Smooth muscle cell of the brain vasculature (primary cell): ENCODE measurements at regions not wholly inside any gene's neighbourhood (a gene's known extent, or its start where the extent isn't known, plus 50 kb on each side); places are given as distances from the start of the nearest gene placed in this dataset.

ENCODE experiments used
- DNase-seq: peaks from one replicate; pipeline ENCODE4 v3.0.0-alpha.2; 2012; ENCODE audit warnings: low read depth, low spot score

GRCh38 chr5:92508271-92508670 lies 1072.7 kb downstream of the NR2F1-AS1 start:
- no peak for DNase-seq

- DNase-seq: no peak
Observed at GRCh38 chr5:92505925-92506324, 1075.1 kb downstream of the NR2F1-AS1 start.

GRCh38 chr5:92505145-92505544 lies 1075.9 kb downstream of the NR2F1-AS1 start:
- no peak for DNase-seq

- DNase-seq: no peak
Observed at GRCh38 chr5:92504346-92504745, 1076.7 kb downstream of the NR2F1-AS1 start.

- DNase-seq: no peak
Observed at GRCh38 chr5:92500752-92501151, 1080.3 kb downstream of the NR2F1-AS1 start.

- DNase-seq: no peak
Observed at GRCh38 chr5:92496545-92496944, 1084.5 kb downstream of the NR2F1-AS1 start.

GRCh38 chr5:92494508-92494907 lies 1086.5 kb downstream of the NR2F1-AS1 start:
- DNase-seq: no peak

GRCh38 chr5:92492908-92493307 lies 1088.1 kb downstream of the NR2F1-AS1 start:
- DNase-seq: no peak

- no peak for DNase-seq
Observed at GRCh38 chr5:92484484-92484883, 1096.5 kb downstream of the NR2F1-AS1 start.

GRCh38 chr5:92472981-92473566 lies 1090.0 kb upstream of the ARRDC3 start:
- DNase-seq: no peak

GRCh38 chr5:92471861-92472260 lies 1088.7 kb upstream of the ARRDC3 start:
- DNase-seq: no peak

GRCh38 chr5:92470770-92471169 lies 1087.7 kb upstream of the ARRDC3 start:
- no peak for DNase-seq

- no peak for DNase-seq
Observed at GRCh38 chr5:92468295-92468694, 1085.2 kb upstream of the ARRDC3 start.

- DNase-seq: no peak
Observed at GRCh38 chr5:92467695-92468094, 1084.6 kb upstream of the ARRDC3 start.

- no peak for DNase-seq
Observed at GRCh38 chr5:92460505-92460904, 1077.4 kb upstream of the ARRDC3 start.

GRCh38 chr5:92459654-92460053 lies 1076.5 kb upstream of the ARRDC3 start:
- no peak for DNase-seq

GRCh38 chr5:92455011-92455410 lies 1071.9 kb upstream of the ARRDC3 start:
- no peak for DNase-seq

GRCh38 chr5:92444888-92445287 lies 1061.8 kb upstream of the ARRDC3 start:
- DNase-seq: no peak

GRCh38 chr5:92435781-92436180 lies 1052.7 kb upstream of the ARRDC3 start:
- DNase-seq: no peak

GRCh38 chr5:92429646-92430045 lies 1046.5 kb upstream of the ARRDC3 start:
- no peak for DNase-seq

GRCh38 chr5:92428415-92428814 lies 1045.3 kb upstream of the ARRDC3 start:
- no peak for DNase-seq

- DNase-seq: no peak
Observed at GRCh38 chr5:92424785-92425426, 1041.8 kb upstream of the ARRDC3 start.

- DNase-seq: no peak
Observed at GRCh38 chr5:92421942-92422341, 1038.8 kb upstream of the ARRDC3 start.

GRCh38 chr5:92421196-92421595 lies 1038.1 kb upstream of the ARRDC3 start:
- no peak for DNase-seq
